IPS-NIHi7 (cell line): ENCODE measurements at regions not wholly inside any gene's neighbourhood (a gene's known extent, or its start where the extent isn't known, plus 50 kb on each side); places are given as distances from the start of the nearest gene placed in this dataset.

Experiments used
- DNase-seq: peaks from one replicate; pipeline ENCODE4 v3.0.0; 2012; ENCODE audit warnings: mixed read lengths; ENCODE audit errors: extremely low spot score

DNA sequence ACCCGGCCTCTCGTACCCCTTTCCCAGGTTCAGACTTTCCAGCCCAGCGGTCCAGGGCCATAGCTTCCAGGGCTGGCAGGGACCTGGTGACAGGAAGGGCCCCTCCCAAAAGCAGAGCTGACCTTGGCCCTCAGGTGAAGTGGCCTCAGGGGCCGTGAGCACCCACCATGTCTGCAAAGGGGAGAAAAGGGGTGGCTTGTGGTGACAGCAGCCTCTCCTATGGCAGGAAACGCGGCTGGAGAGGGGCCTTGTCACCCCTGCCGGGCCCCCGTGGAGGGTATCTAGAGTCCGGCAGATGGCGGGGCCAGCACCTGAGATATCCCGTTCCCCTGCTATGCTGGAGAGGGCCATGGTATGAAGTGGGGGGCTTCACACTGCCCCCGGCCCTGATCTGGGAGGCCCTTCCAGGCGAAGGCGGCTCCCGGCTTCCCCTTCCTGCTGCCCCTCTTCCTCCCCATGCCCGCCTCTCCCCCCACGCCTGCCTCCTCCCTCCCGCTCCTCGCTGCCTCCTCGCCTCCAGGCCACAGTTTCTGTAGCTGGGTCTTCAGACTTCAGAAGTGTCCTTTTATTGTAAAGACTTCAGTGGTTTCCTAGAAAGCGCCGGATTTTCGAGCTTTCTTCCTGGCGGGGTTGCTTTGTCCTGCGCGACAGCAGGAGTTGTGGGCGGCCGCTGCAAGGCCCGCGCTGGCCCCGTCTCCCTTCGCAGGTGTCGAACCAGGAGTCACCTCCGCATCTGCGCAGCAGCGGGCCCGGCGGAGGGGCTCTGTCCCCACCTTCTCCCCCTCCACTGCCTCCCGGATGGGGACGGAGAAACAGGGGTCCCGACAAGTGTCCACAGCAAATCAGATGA is 240.5 kb upstream of the MYT1L start:
- no peak for DNase-seq

DNA sequence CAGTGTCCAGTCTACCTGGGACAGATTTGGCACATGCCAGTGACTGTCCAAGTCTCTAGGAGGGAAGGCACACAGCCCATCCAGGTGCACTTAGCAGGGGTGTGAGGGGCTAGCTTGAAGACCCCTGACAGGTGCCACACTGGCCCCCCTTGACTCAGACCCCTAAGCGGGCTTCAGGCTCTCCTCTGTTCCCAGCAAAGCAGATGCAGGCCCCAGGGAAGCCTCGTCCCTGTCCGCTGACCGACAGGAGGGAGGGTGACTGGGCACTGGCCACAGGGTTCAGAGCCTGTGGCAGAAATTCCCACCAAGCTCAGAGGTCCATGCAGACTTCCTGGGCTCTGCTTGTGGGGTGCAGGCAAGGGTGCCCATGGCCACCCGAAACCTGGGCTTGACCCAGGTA is 239.8 kb upstream of the MYT1L start:
- no peak for DNase-seq

DNA sequence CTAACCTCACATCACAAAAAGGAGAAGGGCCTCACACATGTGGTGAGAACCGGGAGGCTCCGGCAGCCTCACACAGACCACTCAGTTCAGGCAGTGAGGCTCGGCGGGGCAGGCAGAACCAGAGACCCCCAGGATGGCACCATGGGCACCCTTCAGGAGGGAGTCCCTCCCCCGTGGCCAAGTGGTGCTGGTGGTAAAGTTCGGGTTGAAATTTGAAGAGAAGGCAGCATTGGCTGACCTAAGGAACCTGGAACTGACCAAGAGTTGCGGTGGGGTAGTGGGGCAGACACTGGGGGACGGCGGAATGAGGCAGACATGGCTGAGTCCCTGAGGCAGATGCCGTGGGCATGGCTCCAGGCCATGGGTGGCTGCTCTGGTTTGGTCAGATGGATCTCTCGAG is 239.3 kb upstream of the MYT1L start:
- DNase-seq, result no peak

DNA sequence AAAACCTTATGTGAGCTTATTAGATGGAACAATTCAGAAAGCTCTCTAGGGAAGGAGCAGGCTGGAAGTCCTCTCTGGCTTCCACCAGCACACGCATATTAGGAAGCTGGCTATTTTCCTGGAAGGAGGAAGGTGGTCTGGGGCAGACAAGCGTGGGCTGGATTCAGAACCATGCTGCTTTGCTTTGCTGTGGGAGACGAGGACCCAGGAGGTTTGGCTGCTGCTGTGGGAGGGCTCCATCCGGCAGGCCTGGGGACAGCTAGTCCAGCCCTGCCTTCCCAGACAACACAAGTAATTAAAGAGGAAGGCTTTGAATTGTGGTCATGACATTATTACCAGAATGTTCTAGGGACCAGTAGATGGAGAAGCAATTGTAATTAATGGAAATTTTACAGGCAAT is 238.8 kb upstream of the MYT1L start:
- no peak for DNase-seq

DNA sequence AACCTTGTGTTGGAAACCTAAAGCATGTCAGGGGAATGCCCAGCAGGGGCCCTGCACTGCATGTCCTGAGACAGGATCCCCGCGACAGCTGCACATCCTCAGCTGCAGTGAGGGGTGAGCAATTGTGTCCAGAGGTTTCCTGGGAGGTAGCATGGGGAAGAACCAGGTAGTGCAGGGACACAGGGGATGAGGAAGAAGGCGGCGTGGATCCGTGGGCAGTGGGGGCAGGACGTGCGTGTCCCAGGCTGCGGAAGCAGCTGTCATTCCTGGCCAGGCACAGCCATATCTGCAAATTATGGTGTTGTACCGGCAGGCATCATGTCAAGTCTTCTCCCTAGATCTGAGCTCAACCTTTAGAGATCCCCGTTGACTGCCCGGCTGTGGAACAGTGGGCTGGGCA is 238.2 kb upstream of the MYT1L start:
- DNase-seq, result no peak

DNA sequence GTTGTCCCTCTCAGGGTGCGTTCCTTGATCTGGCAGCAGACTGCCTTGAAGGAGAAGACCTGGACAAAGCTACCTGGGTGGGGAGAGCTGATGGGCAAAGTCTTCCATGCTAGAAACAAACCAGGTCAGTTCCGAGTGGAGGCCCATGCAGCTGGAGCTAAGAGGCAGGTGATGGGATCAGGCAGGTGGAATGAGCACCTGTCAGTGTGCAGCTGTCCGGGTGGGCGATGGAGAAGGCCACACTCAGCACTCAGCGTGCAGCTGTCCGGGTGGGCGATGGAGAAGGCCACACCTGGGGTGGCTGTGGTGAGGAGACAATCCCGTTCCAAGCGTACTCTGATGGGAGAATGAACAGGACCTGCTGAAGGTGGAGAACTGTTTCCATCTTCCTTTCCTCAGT is 237.3 kb upstream of the MYT1L start:
- no peak for DNase-seq

DNA sequence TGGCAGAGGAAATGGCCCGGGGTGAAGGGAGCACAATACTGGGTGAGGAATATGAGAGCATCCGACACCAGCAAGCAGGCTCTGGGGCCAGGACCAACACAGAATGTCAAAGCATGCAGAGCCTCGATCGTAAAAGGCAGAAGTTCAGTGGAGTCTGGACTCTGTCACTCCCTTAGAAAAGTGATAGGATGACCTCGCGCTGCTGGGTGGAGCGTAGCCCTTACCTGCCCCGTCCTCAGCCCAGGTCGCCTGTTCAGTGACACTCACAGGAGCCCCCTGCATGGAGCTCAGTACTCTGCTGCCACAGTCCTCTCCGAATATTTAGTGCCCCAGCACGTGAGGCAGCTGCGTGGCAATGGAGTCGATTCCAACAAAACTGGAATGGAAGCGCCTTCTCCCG is 236.7 kb upstream of the MYT1L start:
- no peak for DNase-seq

DNA sequence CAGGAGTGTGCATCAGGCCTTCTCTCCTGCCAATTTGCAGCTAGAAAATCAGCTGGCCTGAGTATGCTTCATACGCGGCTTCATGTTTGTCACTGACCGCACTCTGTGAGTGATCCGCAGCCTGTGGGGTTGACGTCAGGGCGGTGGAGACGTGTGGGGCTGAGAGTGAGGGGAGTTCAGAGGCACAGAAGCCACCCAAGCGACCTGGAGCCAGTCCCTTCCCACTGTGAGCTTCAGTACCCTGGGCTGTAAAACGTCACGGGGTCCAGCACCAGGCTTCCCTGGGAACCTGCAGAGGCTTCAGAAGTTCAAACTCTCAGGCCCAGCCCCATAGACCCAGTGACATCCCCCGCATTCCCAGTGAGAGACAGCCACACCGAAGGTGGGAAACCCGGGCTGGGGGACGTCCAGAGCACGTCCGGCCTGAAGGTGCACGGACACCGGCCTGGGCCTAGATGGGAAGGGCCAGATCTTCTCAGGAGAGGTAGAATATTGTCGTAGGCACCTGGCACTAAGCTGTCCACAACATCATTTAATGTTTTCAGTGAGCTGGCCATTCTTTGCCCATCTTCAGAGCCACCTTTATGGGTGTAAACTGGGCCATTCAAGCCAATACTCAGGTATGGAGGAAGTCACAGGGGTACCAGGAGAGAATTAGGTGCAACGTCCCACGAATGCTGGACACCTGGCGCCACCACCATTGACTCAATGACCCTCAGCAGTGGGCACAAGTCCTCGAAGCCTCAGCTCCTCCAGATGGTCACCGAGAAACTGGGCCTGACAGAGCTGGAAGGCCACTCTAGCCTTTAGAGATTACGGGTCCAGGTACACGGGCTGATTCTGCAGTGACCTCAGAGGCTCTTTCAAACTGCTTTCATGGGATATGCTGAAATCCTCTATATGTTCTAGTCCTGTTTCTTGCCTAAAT is 235.6 kb upstream of the MYT1L start:
- no peak for DNase-seq

DNA sequence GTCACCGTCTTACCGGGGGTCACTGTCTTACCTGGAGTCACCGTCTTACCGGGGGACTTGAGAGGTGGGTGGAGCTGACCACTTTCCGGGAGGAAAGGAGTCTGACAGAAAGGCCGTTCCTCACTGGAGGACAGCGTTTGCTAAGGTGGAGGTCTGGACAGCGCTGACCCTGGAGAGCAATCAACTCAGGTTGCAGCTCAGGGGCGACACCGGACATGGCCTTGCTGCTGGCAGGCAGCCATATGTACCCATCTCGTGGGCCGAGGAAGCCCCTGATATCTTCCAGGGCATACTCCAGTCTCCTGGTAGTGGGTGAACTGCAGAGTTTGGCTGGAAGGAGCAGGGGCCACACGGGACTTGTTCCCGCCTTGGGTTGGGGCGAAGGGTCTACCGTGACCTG is 234.6 kb upstream of the MYT1L start:
- no peak for DNase-seq

DNA sequence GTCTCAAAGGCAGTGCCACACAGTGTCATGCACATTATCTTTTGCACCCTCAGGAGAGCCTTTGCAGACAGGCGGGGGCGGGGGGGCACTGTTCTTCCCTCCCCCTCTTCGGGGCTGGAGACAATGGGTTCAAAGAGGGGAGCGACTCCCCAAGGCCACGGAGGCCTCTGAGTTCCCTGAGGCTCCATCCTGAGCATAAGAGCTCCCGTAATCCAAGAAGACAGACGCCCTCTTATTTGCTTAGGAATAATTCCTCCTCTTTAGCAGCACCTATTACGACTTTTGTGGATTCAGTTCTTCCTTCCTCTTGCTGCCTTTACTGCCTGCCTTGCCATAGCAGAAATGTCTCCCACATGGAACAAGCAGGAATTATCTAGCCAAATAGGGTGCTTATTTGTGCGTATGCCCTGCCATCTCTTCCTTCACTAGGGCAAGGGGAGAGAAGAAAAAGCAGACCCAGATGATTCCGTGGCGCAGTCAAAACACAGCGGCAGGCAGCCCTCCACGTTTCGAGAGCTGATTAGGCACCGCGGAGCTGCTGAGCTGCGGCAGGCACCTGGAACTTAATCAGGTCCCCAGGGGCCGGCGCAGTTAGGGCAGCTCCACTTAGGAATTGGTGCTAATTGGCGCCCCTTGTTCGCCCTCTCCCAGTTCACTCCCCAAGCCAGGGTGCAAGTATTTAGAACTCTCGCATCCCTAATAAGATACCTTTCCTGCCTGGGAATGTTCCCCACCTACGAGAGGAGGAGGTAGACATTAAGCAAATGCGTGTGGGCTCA is 233.4 kb upstream of the MYT1L start:
- peak; percentile 59 for DNase-seq

DNA sequence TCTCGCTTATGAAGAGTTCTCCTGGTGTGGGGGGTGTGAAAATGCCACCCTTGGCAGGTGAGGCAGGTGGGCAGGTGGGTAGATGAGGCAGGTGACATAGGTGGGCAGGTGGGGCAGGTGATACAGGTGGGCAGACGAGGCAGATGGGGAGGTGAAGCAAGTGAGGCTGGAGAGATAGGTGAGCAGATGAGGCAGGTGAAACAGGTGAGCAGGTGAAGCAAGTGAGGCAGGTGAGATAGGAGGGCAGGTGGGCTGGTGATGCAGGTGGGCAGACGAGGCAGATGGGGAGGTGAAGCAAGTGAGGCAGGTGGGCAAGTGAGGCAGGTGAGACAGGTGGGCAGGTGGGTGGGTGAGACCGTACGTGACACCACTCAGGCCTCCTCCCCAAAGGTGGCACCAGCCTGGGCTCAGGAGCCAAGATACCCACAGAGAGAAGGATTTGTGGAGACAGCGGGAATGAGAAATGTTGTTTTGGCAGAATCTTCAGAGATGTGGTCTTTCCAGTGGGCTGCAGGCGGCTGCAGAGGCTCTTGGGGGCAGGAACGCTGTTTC is 232.3 kb upstream of the MYT1L start:
- DNase-seq, result no peak

DNA sequence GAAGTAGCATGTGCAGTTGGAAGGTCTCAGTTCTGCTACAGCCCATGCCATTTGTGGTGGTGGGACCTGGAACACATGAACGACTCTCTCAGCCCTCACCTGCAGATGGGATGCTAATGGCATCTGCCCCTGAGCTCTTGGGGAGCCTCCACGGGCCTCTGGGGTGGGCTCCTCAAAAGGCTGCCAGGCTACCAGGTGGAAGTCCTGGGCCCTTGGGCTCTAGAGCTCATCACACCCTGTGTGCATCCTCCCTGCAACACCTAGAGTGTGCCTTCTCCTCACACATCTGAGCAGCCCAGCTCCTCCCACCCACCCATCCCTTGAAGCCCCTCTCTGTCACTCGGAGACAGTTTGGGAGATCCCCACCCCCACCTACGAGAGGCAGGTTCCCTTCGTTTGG is 231.8 kb upstream of the MYT1L start:
- no peak for DNase-seq

DNA sequence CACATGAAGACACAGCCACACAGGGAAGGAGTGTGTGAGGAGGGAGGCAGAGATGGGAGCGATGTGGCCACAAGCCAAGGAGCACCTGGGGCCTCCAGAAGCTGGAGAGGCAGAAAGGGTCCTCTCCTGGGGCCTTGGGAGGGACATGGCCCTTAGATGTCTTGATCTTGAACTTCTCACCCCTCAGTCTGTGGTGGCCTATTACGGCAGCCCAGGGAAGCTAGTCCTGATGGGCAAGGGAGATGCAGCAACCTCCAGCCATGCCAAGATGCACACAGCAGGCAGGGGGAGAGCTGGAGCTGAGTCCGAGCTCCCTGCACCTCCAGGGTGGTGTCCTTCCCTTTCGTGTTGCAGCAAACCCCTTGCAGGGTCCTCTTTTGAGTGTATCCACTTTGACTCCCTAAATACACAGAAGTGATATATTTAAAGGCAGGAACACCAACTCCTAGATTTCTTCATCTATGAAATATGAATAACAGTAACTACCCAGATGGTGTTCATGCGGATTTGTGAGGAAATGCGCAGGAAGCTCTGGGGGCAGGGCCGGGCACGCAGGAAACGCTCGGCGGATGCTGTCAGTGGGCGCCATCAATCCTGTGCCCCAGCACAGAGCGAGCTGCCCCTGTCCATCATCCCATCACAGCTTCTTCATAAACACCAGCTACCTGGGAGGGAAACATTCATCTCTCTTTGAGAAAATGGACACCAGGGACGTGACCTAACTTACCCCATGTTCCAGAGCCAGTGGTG is 230.4 kb upstream of the MYT1L start:
- no peak for DNase-seq

DNA sequence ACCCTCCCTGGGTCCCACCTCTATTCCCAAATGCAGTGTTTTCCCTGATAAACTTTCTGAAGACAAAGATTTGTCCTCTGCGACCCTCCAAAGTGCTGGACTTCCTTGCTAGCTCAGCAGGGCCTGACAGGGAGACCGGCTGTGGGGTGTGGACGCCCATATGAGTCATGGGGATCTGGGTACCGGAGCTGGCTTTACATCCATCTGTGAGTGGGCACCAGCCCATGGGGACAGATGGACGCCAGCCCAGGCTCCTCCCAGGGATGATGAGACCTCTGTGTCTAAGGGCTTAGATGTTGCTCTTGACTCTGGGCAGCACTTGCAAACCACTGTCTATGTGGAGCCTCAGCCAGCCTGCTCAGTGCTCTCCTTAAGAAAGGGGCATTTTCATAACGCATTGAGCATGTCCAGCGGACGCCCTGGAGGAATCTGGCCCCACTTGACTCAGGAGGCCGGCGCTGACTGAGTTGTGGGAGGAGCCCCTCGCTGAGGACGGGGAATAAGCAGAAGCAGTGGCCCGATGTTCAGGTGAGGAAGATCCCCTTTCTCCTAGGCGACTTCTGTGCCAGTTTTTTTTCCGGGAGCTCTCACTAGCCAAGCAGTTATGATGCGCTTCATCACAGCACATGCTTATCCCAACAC is 229.4 kb upstream of the MYT1L start:
- DNase-seq, result no peak

DNA sequence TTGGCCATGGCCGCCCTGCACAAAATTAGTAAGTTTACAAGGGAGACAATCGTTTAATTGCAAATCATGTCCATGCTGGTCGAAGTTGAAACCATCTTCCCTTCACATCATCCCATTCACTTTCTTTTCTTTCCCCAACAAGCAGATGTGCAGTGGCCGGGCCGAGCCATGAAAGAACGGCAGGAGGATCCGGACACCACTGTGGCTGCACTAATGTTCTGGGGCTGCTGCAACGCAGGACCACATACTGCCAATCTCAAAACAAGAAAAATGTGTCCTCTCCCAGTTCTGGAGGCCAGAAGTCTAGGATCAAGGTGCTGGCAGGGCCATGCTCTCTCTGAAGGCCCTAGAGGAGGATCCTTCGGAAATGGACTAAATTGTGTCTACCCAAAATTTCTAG is 227.4 kb upstream of the MYT1L start:
- no peak for DNase-seq

DNA sequence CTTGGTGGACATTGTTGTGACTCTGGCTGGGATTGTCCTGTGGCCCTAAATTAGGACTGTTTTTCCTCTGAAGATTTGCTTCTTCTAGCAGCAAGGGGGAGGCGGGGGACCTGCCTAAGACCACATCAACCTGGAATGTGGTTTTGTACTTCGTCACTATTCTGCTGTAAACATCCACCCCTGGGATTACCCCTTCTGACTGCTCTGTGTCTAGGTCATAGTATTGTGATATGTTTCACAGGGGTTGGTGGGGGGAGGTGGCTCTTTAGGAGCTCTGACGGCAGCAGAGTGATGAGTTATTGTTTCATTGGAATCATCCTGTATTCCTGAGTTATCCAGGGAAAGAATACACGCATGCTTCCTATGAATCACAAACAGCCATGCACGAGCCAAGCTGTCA is 226.4 kb upstream of the MYT1L start:
- DNase-seq, result no peak

DNA sequence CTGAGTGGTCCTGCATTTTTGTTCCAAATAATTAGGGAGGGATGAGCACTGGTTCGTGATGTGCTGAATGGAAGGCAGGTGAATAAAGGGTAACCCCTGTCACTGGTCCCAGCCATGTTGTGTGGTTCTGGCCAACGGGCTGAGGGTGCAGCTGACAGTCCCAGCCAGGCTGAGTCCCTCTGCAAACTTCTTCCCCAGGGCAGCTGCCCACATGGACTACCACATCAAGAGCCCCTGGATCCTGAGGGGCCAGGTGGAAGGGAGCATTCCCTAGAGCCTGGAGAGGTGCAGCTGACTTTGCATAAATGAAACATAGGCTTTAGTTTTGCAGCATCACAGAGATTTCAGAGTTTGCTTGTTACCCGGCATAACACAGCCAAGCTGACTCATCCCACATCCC is 219.8 kb upstream of the MYT1L start:
- DNase-seq, result no peak

DNA sequence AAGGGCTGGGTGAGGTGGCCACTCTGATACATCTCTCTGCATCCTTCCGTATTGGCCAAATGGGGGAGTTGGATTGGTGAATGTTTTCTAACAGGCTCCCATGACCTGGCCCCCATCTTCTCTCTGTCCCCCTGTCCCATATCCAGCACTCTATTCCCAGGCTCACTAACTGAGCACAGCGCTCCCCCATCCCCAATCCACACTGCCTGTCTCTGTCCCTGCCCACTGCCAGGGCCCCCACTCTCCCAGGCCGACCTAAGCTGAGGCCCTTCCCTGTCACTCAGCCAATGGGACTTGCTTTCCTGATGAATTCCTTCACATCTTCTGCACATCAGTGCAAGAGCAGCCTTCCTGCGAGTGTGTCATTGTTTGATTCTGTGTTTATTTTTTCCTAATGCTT is 216.8 kb upstream of the MYT1L start:
- no peak for DNase-seq

DNA sequence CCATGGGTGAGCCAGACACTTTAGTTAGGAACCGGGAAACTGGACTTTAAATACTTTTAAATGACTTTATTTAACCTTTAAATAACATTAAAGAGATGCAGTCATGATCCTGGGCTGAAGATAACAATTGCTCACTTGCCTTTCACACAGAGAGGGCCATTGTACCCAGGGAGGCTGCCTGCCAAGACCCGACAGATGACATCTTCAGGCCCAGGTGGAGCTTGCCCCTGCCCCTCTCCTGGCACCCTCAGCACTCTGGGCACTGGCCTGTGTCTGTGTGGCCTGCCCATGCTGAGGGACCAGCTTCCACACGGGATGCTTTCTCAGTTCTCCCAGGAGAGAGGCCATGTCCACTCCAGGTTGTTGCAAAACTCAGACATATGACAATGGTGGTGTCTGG is 216.4 kb upstream of the MYT1L start:
- no peak for DNase-seq

DNA sequence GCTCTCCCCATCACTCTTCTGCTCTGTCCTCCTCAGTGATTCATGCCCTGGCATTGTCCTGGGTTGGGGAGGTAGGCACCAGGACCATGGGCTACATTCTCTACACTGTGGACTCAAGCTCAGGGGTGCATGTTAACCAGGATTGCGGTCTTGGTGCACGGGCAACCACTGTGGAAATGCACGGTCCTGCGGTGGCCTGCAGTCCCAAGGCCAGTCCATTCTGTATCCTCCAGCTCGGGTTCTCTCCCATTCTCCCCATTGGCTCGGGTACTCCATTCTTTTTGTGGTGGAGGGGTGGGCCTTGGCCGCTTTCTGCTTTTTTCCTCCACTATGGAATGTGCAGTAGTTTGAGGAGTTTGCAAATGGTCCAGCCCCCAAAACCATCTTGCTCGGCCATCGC is 215.0 kb upstream of the MYT1L start:
- no peak for DNase-seq
